CD14-positive monocyte (primary cell): ENCODE measurements at regions not wholly inside any gene's neighbourhood (a gene's known extent, or its start where the extent isn't known, plus 50 kb on each side); places are given as distances from the start of the nearest gene placed in this dataset.

ENCODE experiments used
- DNase-seq, 3 donors: peaks; one replicate each; pipeline ENCODE4 v3.0.0-alpha.2; 2011 to 2022
- H2AFZ ChIP-seq: 2 replicates; pipeline ENCODE4 v1.6.0; 2012; ENCODE audit warnings: mild to moderate bottlenecking, low read depth, low read length, inconsistent platforms; ENCODE audit not compliant: insufficient read depth, poor library complexity, severe bottlenecking
- H3K27ac ChIP-seq, 2 donors: 1 replicate in 1 of 2; 2 replicates in 1 of 2; pipeline ENCODE4 v1.5.1; 2012 to 2013; ENCODE audit warnings: low read length in 2 of 2, control low read depth in 1 of 2, inconsistent platforms in 1 of 2, low read depth in 1 of 2, mild to moderate bottlenecking in 1 of 2
- H3K27me3 ChIP-seq, 2 donors: one replicate each; pipeline versions ENCODE4 v1.6.0 to v1.6.1; 2011 to 2013; ENCODE audit warnings: low read length in 2 of 2; ENCODE audit not compliant: control insufficient read depth in 2 of 2, insufficient read depth in 2 of 2
- H3K36me3 ChIP-seq, 2 donors: replicated peaks in 1 of 2; 1 replicate in 1 of 2; 2 replicates in 1 of 2; pipeline versions ENCODE4 v1.5.1 to v1.6.1; 2012 to 2013; ENCODE audit warnings: low read length in 2 of 2, control low read depth in 1 of 2, inconsistent platforms in 1 of 2, mild to moderate bottlenecking in 1 of 2; ENCODE audit not compliant: insufficient read depth in 2 of 2, control insufficient read depth in 1 of 2
- H3K4me1 ChIP-seq, 2 donors: 1 replicate in 1 of 2; 2 replicates in 1 of 2; pipeline versions ENCODE4 v1.5.1 to v1.6.1; 2012 to 2013; ENCODE audit warnings: low read length in 2 of 2, control low read depth in 1 of 2, inconsistent platforms in 1 of 2, mild to moderate bottlenecking in 1 of 2, moderate library complexity in 1 of 2; ENCODE audit not compliant: insufficient read depth in 2 of 2, control insufficient read depth in 1 of 2
- H3K4me2 ChIP-seq: replicated peaks from 2 replicates; pipeline ENCODE3; 2012; ENCODE audit warnings: low read length, moderate library complexity, mild to moderate bottlenecking; ENCODE audit not compliant: poor library complexity, severe bottlenecking; ENCODE audit errors: extremely low read depth
- H3K4me3 ChIP-seq, 3 experiments: fragments of 200-600 bp in 1 of 3; sonication (generic) in 1 of 3; replicated peaks in 1 of 3; 1 replicate in 2 of 3; 2 replicates in 1 of 3; pipeline ENCODE4 v1.5.1; 2011 to 2013; ENCODE audit warnings: low read length in 3 of 3, mild to moderate bottlenecking in 3 of 3, control low read depth in 2 of 3, low read depth in 2 of 3, inconsistent platforms in 1 of 3, moderate library complexity in 1 of 3
- H3K79me2 ChIP-seq: 2 replicates; pipeline ENCODE4 v1.6.0; 2012; ENCODE audit warnings: mild to moderate bottlenecking, control low read depth, inconsistent platforms, low read length, moderate library complexity; ENCODE audit not compliant: insufficient read depth
- H3K9ac ChIP-seq: 2 replicates; pipeline ENCODE4 v1.6.0; 2017; ENCODE audit warnings: low read length, mild to moderate bottlenecking; ENCODE audit not compliant: insufficient read depth, poor library complexity, severe bottlenecking
- H3K9me3 ChIP-seq, 2 donors: replicated peaks in 1 of 2; 1 replicate in 1 of 2; 2 replicates in 1 of 2; pipeline versions ENCODE4 v1.5.1 to v1.6.1; 2012 to 2013; ENCODE audit warnings: low read length in 2 of 2, control low read depth in 1 of 2; ENCODE audit not compliant: control insufficient read depth in 1 of 2, insufficient read depth in 1 of 2
- H4K20me1 ChIP-seq: 2 replicates; pipeline ENCODE4 v1.6.0; 2012; ENCODE audit warnings: mild to moderate bottlenecking, low read length, control low read depth, moderate library complexity; ENCODE audit not compliant: insufficient read depth
- H3K27ac Mint-ChIP-seq, 7 donors: one replicate each; pipeline ENCODE4 v1.8.0; 2020; ENCODE audit warnings: mild to moderate bottlenecking in 7 of 7, mixed read lengths in 7 of 7, moderate library complexity in 6 of 7, inconsistent platforms in 2 of 7
- H3K27me3 Mint-ChIP-seq, 3 donors: one replicate each; pipeline ENCODE4 v1.8.0; 2021 to 2022; ENCODE audit warnings: low read depth in 3 of 3, mild to moderate bottlenecking in 3 of 3, mixed read lengths in 3 of 3, moderate library complexity in 3 of 3, inconsistent platforms in 1 of 3
- H3K36me3 Mint-ChIP-seq, 2 donors: one replicate each; pipeline ENCODE4 v1.8.0; 2020; ENCODE audit warnings: mixed read lengths in 2 of 2, inconsistent platforms in 1 of 2, mild to moderate bottlenecking in 1 of 2
- H3K4me1 Mint-ChIP-seq: one replicate; pipeline ENCODE4 v1.8.0; 2020; ENCODE audit warnings: mild to moderate bottlenecking, mixed read lengths
- H3K4me3 Mint-ChIP-seq, 2 donors: one replicate each; pipeline ENCODE4 v1.8.0; 2020; ENCODE audit warnings: mild to moderate bottlenecking in 2 of 2, mixed read lengths in 2 of 2, moderate library complexity in 1 of 2
- H3K9me3 Mint-ChIP-seq, 7 donors: one replicate each; pipeline ENCODE4 v1.8.0; 2020 to 2022; ENCODE audit warnings: mixed read lengths in 7 of 7, mild to moderate bottlenecking in 6 of 7, moderate library complexity in 6 of 7, inconsistent platforms in 2 of 7
- CTCF ChIP-seq: fragments of 200-600 bp; IDR thresholded peaks from one replicate; pipeline ENCODE4 v1.8.0; 2022; ENCODE audit warnings: antibody characterized with exemption, mild to moderate bottlenecking
- WGBS: methylation state at CpG from one replicate; pipeline ENCODE4 v1.1.5; 2013; ENCODE audit warnings: missing lambda C conversion rate; ENCODE audit not compliant: insufficient coverage; 5-methylcytosine and 5-hydroxymethylcytosine counted together
- intact Hi-C, 2 donors: fragments of 100-400 bp; cut with micrococcal nuclease; formaldehyde crosslinking; loops; one replicate each; pipeline versions ENCODE4 v1.15.0 to v1.15.1; 2023

GRCh38 chr7:42603496-42603895, 308.4 kb downstream of the C7orf25 start:
- Histone ChIP-seq H2AFZ (no peak overlapping the region), H3K36me3 (no peaks in the 10 kb centered on the region), H3K27me3 (no peaks in the 10 kb centered on the region), H3K9me3 (no peaks in the 10 kb centered on the region), H3K4me2 (no peak overlapping the region), H3K4me1 (no peaks in the 10 kb centered on the region), H4K20me1 (no peaks in the 10 kb centered on the region), H3K79me2 (no peaks in the 10 kb centered on the region), H3K27ac (no peak overlapping the region), H3K9ac (no peak overlapping the region), H3K4me3 (no peak overlapping the region)
- intact Hi-C loops = no loop called here
- no peak overlapping the region for H3K27ac Mint-ChIP-seq
- no peak for DNase-seq
- WGBS = no CpG with 5 or more reads among the region's 2 CpGs
- TF ChIP-seq CTCF = no peak
- H3K4me1 Mint-ChIP-seq = no peaks in the 10 kb centered on the region
- H3K4me3 Mint-ChIP-seq = no peak overlapping the region
- H3K36me3 Mint-ChIP-seq = no peaks in the 10 kb centered on the region
- peaks cover 0 to 6% (median 2%) of the 10 kb centered on the region in 7 donors for H3K9me3 Mint-ChIP-seq
- H3K27me3 Mint-ChIP-seq = no peaks in the 10 kb centered on the region

- no peak overlapping the region for H2AFZ ChIP-seq
- H3K9ac ChIP-seq = no peak overlapping the region
- no peaks in the 10 kb centered on the region for H4K20me1 ChIP-seq
- H3K4me1 ChIP-seq = no peaks in the 10 kb centered on the region
- peaks cover 0 to 6% of the 10 kb centered on the region in 2 donors for H3K9me3 ChIP-seq
- no peak overlapping the region for H3K27ac ChIP-seq
- H3K79me2 ChIP-seq = no peaks in the 10 kb centered on the region
- no peak overlapping the region for H3K4me3 ChIP-seq
- Mint-ChIP-seq H3K27me3 (no peaks in the 10 kb centered on the region), H3K27ac (no peak overlapping the region), H3K36me3 (no peaks in the 10 kb centered on the region), H3K4me1 (no peaks in the 10 kb centered on the region), H3K9me3 (peaks cover 1 to 6% (median 3%) of the 10 kb centered on the region in 7 donors), H3K4me3 (no peak overlapping the region)
- WGBS = no CpG with 5 or more reads among the region's 3 CpGs
- no peaks in the 10 kb centered on the region for H3K36me3 ChIP-seq
- intact Hi-C loops = no loop called here
- no peak for TF ChIP-seq CTCF
- no peak overlapping the region for H3K4me2 ChIP-seq
- no peaks in the 10 kb centered on the region for H3K27me3 ChIP-seq
- DNase-seq = no peak
Observed at GRCh38 chr7:42597300-42597699, 314.6 kb downstream of the C7orf25 start.
